HepG2 (cell line): ENCODE measurements at regions not wholly inside any gene's neighbourhood (a gene's known extent, or its start where the extent isn't known, plus 50 kb on each side); places are given as distances from the start of the nearest gene placed in this dataset.

Experiments
- ATAC-seq: fragments of 200-7000 bp; cut with Tn5 transposase; 3 replicates; pipeline ENCODE4 v1.9.1; 2020; ENCODE audit warnings: mild to moderate bottlenecking, moderate library complexity
- BruUV-seq: library from RNA; stranded (reverse); fragments of 400-500 nt; replicated peaks from 2 replicates; lab custom pipeline; 2021; lab: Mats Ljungman, UMichigan
- CTCF ChIA-PET: fragments of 300-600 bp; formaldehyde crosslinking; extraction: SDS; loops from one replicate; lab custom pipeline; 2021; ENCODE audit warnings: low total read pairs, inconsistent platforms, low intra/inter-chr PET ratio; lab: Yijun Ruan, JAX
- POLR2A ChIA-PET: fragments of 350-600 bp; sonication (Branson Sonifier 250); formaldehyde crosslinking; loops from one replicate; lab custom pipeline; 2020; ENCODE audit warnings: antibody characterized with exemption, inconsistent platforms; lab: Yijun Ruan, JAX
- DNase-seq: peaks from one replicate; pipeline ENCODE4 v3.0.0-alpha.2; 2015; ENCODE audit warnings: low spot score
- FAIRE-seq: peaks from 3 replicates; lab custom pipeline; 2011; peaks lifted over from hg19 to GRCh38; lab: Jason Lieb, UNC
- H2AFZ ChIP-seq: one replicate; pipeline ENCODE4 v1.6.1; 2011; ENCODE audit warnings: low read length, inconsistent platforms
- H3K27ac ChIP-seq: fragments of 300-600 bp; 3 replicates; pipeline ENCODE4 v1.8.0; 2011; ENCODE audit warnings: mixed run types, mild to moderate bottlenecking, mixed read lengths, low read length, inconsistent platforms; ENCODE audit not compliant: insufficient read depth; ENCODE audit errors: extremely low read length
- H3K27me3 ChIP-seq, 2 experiments: fragments of 200-600 bp in 1 of 2; 2 replicates in 1 of 2; 3 replicates in 1 of 2; pipeline versions ENCODE4 v1.6.0 to v1.8.0; 2011; ENCODE audit warnings: low read length in 2 of 2, mild to moderate bottlenecking in 2 of 2, moderate library complexity in 2 of 2, inconsistent platforms in 1 of 2; ENCODE audit not compliant: insufficient read depth in 2 of 2, control insufficient read depth in 1 of 2
- H3K36me3 ChIP-seq, 2 experiments: fragments of 200-600 bp in 1 of 2; replicated peaks in 1 of 2; 2 replicates in 1 of 2; 3 replicates in 1 of 2; pipeline versions ENCODE4 v1.5.1 to v1.8.0; 2011; ENCODE audit warnings: low read length in 2 of 2, inconsistent platforms in 1 of 2; ENCODE audit not compliant: insufficient read depth in 2 of 2, control insufficient read depth in 1 of 2
- H3K4me1 ChIP-seq: 2 replicates; pipeline ENCODE4 v1.5.1; 2012; ENCODE audit warnings: low read length, inconsistent platforms; ENCODE audit not compliant: insufficient read depth
- H3K4me2 ChIP-seq: 2 replicates; pipeline ENCODE4 v1.6.0; 2011; ENCODE audit warnings: low read depth, low read length, inconsistent platforms
- H3K4me3 ChIP-seq, 3 experiments: fragments of 200-600 bp in 1 of 3; sonication (generic), shearing (Covaris generic) in 1 of 3; replicated peaks in 1 of 3; 2 replicates each; pipeline ENCODE4 v1.5.1; 2011 to 2016; ENCODE audit warnings: low read length in 3 of 3, inconsistent platforms in 2 of 3, low read depth in 2 of 3, mild to moderate bottlenecking in 2 of 3, control low read depth in 1 of 3, mixed read lengths in 1 of 3; ENCODE audit not compliant: insufficient read depth in 1 of 3
- H3K79me2 ChIP-seq: one replicate; pipeline ENCODE4 v1.6.1; 2011; ENCODE audit warnings: low read length, inconsistent platforms; ENCODE audit not compliant: insufficient read depth
- H3K9ac ChIP-seq: 2 replicates; pipeline ENCODE4 v1.6.0; 2011; ENCODE audit warnings: mild to moderate bottlenecking, low read depth, low read length, inconsistent platforms; ENCODE audit not compliant: insufficient read depth
- H3K9me3 ChIP-seq: 2 replicates; pipeline ENCODE4 v1.5.1; 2012; ENCODE audit warnings: mild to moderate bottlenecking, low read length
- H4K20me1 ChIP-seq: 2 replicates; pipeline ENCODE4 v1.6.0; 2011; ENCODE audit warnings: inconsistent platforms, mild to moderate bottlenecking, low read length, moderate library complexity; ENCODE audit not compliant: insufficient read depth
- CCDC6 ChIP-seq: sonication (generic); formaldehyde crosslinking; IDR thresholded peaks from 2 replicates; pipeline ENCODE4 v1.8.1; 2022; ENCODE audit warnings: mild to moderate bottlenecking, missing genetic modification reagents, moderate library complexity
- POGZ ChIP-seq: sonication (generic); formaldehyde crosslinking; IDR thresholded peaks from 2 replicates; pipeline ENCODE4 v1.4.0; 2020; ENCODE audit warnings: mild to moderate bottlenecking, missing genetic modification reagents
- PRDM15 ChIP-seq: sonication (generic); formaldehyde crosslinking; IDR thresholded peaks from 2 replicates; pipeline ENCODE4 v1.4.0; 2020; ENCODE audit warnings: missing genetic modification reagents
- RFX3 ChIP-seq: IDR thresholded peaks from 2 replicates; pipeline ENCODE4 v1.6.1; 2016; ENCODE audit warnings: missing biosample characterization, missing genetic modification reagents
- SAP130 ChIP-seq: IDR thresholded peaks from 2 replicates; pipeline ENCODE4 v1.6.1; 2016; ENCODE audit warnings: low read depth
- ZBTB43 ChIP-seq: sonication (generic); formaldehyde crosslinking; conservative IDR thresholded peaks from 2 replicates; pipeline ENCODE4 v1.4.0; 2020; ENCODE audit warnings: missing genetic modification reagents
- ZFP37 ChIP-seq: sonication (generic); formaldehyde crosslinking; IDR thresholded peaks from 2 replicates; pipeline ENCODE4 v1.4.0; 2020; ENCODE audit warnings: missing genetic modification reagents, borderline replicate concordance
- ZNF704 ChIP-seq: sonication (generic); formaldehyde crosslinking; IDR thresholded peaks from 2 replicates; pipeline ENCODE4 v1.8.1; 2023; ENCODE audit warnings: mild to moderate bottlenecking, inconsistent platforms, moderate library complexity, missing genetic modification reagents, borderline replicate concordance
- ZNF747 ChIP-seq: sonication (generic); formaldehyde crosslinking; IDR thresholded peaks from 2 replicates; pipeline ENCODE4 v1.8.1; 2023; ENCODE audit warnings: missing genetic modification reagents, mild to moderate bottlenecking, borderline replicate concordance
- ZNF749 ChIP-seq: sonication (generic); formaldehyde crosslinking; IDR thresholded peaks from 2 replicates; pipeline ENCODE4 v1.8.0; 2022; ENCODE audit warnings: mild to moderate bottlenecking, missing genetic modification reagents, moderate library complexity, borderline replicate concordance
- ZSCAN31 ChIP-seq: sonication (generic); formaldehyde crosslinking; IDR thresholded peaks from 2 replicates; pipeline ENCODE4 v1.5.0; 2020; ENCODE audit warnings: low read depth, mild to moderate bottlenecking, missing genetic modification reagents
- WGBS: methylation state at CpG from one replicate; pipeline ENCODE4 v1.1.6; 2017; ENCODE audit warnings: low lambda C conversion rate; 5-methylcytosine and 5-hydroxymethylcytosine counted together
- in situ Hi-C: cut with HindIII; loops from 2 replicates; pipeline ENCODE4 v1.10.0; 2017; ENCODE audit warnings: low pct_unique_long_range_greater_than_20kb; ENCODE audit not compliant: extremely low pct_ligation_motif_present
- intact Hi-C: fragments of 100-400 bp; cut with micrococcal nuclease; formaldehyde crosslinking; loops from one replicate; pipeline ENCODE4 v1.10.0; 2022; ENCODE audit not compliant: unreplicated experiment

- TF ChIP-seq ZBTB43 (CRISPR knock-in tag), result no peak
- TF ChIP-seq RFX3 (CRISPR knock-in tag), result no peak
- no peak for TF ChIP-seq CCDC6 (CRISPR knock-in tag)
- no peak for TF ChIP-seq ZNF749 (CRISPR knock-in tag)
Measured at GRCh38 chr10:78435484-78436221, 402.0 kb downstream of the RPS24 start (continued).

GRCh38 chr10:78436222-78436573 lies 402.5 kb downstream of the RPS24 start:
- ChIA-PET POLR2A (no interaction called here), CTCF (no interaction called here)
- Histone ChIP-seq H3K27me3 (no peaks in the 10 kb centered on the region), H3K27ac (no peak overlapping the region), H3K4me1 (peaks cover 53% of the 10 kb centered on the region), H2AFZ (no peak overlapping the region), H3K36me3 (no peaks in the 10 kb centered on the region), H4K20me1 (no peaks in the 10 kb centered on the region), H3K4me3 (no peak overlapping the region), H3K9ac (no peak overlapping the region), H3K9me3 (no peaks in the 10 kb centered on the region), H3K79me2 (no peaks in the 10 kb centered on the region), H3K4me2 (no peak overlapping the region)
- in situ Hi-C loops, result no loop called here
- intact Hi-C loops, result loop anchor here (10.0 kb wide), 1 partner anchor 759 kb away; no protein-coding TSS in a partner anchor
- BruUV-seq, result no TSS peak
- 100% methylated on average over 5 of the region's 6 CpGs for WGBS
- no peak for FAIRE-seq
- no peak for ATAC-seq
- no peak for DNase-seq
- TF ChIP-seq ZFP37 (CRISPR knock-in tag) (no peak), ZNF704 (CRISPR knock-in tag) (no peak), ZSCAN31 (no peak), ZNF747 (CRISPR knock-in tag) (no peak), PRDM15 (no peak), POGZ (CRISPR knock-in tag) (no peak), SAP130 (CRISPR knock-in tag) (no peak)
